ENCODE measurements at regions not wholly inside any gene's neighbourhood (a gene's known extent, or its start where the extent isn't known, plus 50 kb on each side); places are given as distances from the start of the nearest gene placed in this dataset.

- Histone ChIP-seq H3K36me3 (ENCODE audit: control insufficient read depth, insufficient read depth, low read length) (no peaks in the 10 kb centered on the region), H3K4me1 (ENCODE audit: control insufficient read depth, insufficient read depth, low read length) (no peaks in the 10 kb centered on the region)
These were observed 609.6 kb downstream of the BRINP3 start for GRCh38 chr1:189868021-189868420.

DNA sequence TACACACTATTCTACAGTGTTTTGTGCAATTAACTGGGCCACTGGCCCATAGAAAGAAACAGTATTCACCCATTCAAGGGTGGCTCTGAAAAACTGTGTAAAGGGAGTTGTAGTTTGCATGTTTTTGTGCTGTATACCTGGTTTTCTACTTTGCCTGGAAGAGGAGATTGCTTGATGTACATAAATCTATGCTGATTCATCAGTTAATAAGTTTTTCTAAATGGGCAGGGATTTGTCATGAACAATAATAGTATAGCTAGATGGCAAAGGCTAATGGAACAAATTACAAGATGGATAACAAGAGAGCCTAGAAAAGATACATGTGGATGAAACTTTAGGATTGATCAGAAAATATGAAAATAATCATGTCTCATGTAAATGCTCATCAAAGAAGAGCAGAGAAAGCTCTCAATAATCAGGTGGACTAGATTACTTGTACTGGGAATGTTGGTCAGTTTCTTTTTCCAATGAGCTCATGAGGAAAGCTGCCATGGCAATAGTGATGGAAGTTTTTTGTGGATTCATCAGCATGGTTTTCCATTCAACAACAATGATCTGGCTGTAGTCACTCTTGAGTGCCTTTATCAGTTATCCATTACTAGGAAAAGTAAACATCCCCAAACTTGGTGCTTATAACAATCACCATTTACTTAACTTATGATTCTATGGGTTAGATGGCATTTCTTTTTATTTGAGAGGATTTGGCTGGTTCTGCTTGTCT, 602.8 kb downstream of the BRINP3 start:
- Histone ChIP-seq H3K27ac (ENCODE audit: low read depth, low read length) (no peak overlapping the region), H3K4me1 (ENCODE audit: control insufficient read depth, insufficient read depth, low read length) (no peaks in the 10 kb centered on the region), H3K27me3 (ENCODE audit: control insufficient read depth, insufficient read depth, low read length) (no peaks in the 10 kb centered on the region), H3K9ac (ENCODE audit: low read length) (no peak overlapping the region), H3K36me3 (ENCODE audit: control insufficient read depth, insufficient read depth, low read length) (no peaks in the 10 kb centered on the region), H3K4me3 (ENCODE audit: low read length) (no peak overlapping the region)

More at GRCh38 chr1:189868021-189868420, 609.6 kb downstream of the BRINP3 start:
- Histone ChIP-seq H3K4me3 (ENCODE audit: low read length) (no peak overlapping the region), H3K9ac (ENCODE audit: low read length) (no peak overlapping the region), H3K27me3 (ENCODE audit: control insufficient read depth, insufficient read depth, low read length) (no peaks in the 10 kb centered on the region), H3K27ac (ENCODE audit: low read depth, low read length) (no peak overlapping the region)

GRCh38 chr1:189880135-189880534, 597.5 kb downstream of the BRINP3 start:
- Histone ChIP-seq H3K27ac (ENCODE audit: low read depth, low read length) (no peak overlapping the region), H3K9ac (ENCODE audit: low read length) (no peak overlapping the region), H3K4me3 (ENCODE audit: low read length) (no peak overlapping the region), H3K4me1 (ENCODE audit: control insufficient read depth, insufficient read depth, low read length) (no peaks in the 10 kb centered on the region), H3K36me3 (ENCODE audit: control insufficient read depth, insufficient read depth, low read length) (no peaks in the 10 kb centered on the region), H3K27me3 (ENCODE audit: control insufficient read depth, insufficient read depth, low read length) (no peaks in the 10 kb centered on the region)

DNA sequence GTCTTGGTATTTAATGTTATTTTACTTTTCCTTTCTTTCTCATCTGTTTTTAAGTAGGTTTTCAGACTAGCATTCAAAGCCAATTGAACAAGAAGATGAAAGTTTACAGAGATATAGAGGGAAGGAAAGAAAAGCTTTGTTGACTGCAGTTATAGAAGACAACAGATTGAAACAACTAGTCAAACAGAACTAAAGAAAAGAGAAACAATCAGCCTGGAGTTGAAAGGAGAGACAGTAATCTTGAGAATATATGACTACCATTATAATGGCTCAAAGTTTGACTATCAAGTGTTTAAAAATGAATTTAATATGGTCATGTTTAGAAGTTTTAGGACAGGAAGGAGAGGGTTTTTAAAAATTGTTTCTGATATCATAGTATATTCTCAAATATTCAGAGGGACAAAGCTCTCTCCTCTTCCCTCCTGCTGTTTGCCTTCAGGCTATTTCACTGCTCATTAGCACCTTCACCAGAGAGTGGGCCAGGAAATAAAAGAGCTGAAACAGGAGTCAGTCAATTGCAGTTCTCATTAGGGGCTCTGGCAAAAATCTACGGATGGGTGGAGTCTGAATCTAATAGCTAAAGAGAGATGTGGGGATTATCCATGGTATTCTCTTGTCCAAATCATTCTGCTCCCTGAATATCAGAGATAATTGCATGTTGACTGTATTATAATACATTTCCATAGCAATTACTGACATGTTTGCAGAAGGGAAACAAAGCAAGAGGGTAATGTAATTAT, 577.8 kb downstream of the BRINP3 start:
- Histone ChIP-seq H3K9ac (ENCODE audit: low read length) (no peak overlapping the region), H3K36me3 (ENCODE audit: control insufficient read depth, insufficient read depth, low read length) (no peaks in the 10 kb centered on the region), H3K27ac (ENCODE audit: low read depth, low read length) (no peak overlapping the region), H3K27me3 (ENCODE audit: control insufficient read depth, insufficient read depth, low read length) (no peaks in the 10 kb centered on the region), H3K4me3 (ENCODE audit: low read length) (no peak overlapping the region), H3K4me1 (ENCODE audit: control insufficient read depth, insufficient read depth, low read length) (no peaks in the 10 kb centered on the region)

GRCh38 chr1:189904509-189904908, 573.2 kb downstream of the BRINP3 start:
- Histone ChIP-seq H3K27ac (ENCODE audit: low read depth, low read length) (no peak overlapping the region), H3K4me1 (ENCODE audit: control insufficient read depth, insufficient read depth, low read length) (no peaks in the 10 kb centered on the region), H3K36me3 (ENCODE audit: control insufficient read depth, insufficient read depth, low read length) (no peaks in the 10 kb centered on the region), H3K9ac (ENCODE audit: low read length) (no peak overlapping the region), H3K27me3 (ENCODE audit: control insufficient read depth, insufficient read depth, low read length) (no peaks in the 10 kb centered on the region), H3K4me3 (ENCODE audit: low read length) (no peak overlapping the region)

DNA sequence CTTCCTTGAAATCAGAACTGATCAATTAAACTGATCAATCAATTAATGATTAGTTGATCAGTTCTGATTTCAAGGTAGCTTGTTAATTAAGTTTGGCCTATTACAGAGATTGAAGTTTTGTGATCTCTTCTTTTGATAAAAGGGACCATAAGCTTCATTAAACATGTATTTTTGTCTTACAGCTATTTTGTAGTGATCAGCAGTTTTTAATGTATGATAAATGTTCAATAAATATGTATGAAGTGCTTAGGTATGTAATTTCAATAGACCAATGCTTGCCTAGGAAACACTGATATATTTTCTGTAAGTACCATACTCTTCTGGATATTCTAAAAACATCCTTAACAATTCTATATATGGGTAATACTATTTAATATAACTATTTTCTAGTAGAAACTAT, 569.6 kb downstream of the BRINP3 start:
- no peaks in the 10 kb centered on the region for H3K36me3 ChIP-seq (ENCODE audit: control insufficient read depth, insufficient read depth, low read length)
- H3K4me1 ChIP-seq (ENCODE audit: control insufficient read depth, insufficient read depth, low read length): no peaks in the 10 kb centered on the region
- no peaks in the 10 kb centered on the region for H3K27me3 ChIP-seq (ENCODE audit: control insufficient read depth, insufficient read depth, low read length)
- no peak overlapping the region for H3K9ac ChIP-seq (ENCODE audit: low read length)
- no peak overlapping the region for H3K4me3 ChIP-seq (ENCODE audit: low read length)
- H3K27ac ChIP-seq (ENCODE audit: low read depth, low read length): no peak overlapping the region

DNA sequence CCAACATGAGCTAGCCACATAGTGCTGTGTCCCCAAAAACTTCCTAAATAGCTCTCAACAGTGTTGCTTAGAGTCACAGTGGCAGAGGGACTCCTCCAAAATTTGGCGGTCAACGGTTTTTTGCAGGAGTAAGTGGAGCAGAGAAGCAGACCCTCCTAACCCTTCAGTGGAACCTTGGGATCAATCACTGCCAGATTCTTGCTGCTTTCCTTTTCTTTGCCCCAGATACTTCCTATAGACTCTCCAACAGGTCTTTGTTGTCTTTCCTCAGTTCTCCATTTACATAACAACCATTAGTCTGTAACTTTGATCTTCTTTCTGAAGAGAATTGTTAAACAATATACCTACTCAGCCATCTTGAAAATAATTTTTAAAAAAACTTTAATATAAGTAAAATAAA, 556.1 kb downstream of the BRINP3 start:
- H3K36me3 ChIP-seq (ENCODE audit: control insufficient read depth, insufficient read depth, low read length): no peaks in the 10 kb centered on the region
- no peaks in the 10 kb centered on the region for H3K4me1 ChIP-seq (ENCODE audit: control insufficient read depth, insufficient read depth, low read length)
- no peaks in the 10 kb centered on the region for H3K27me3 ChIP-seq (ENCODE audit: control insufficient read depth, insufficient read depth, low read length)
- H3K27ac ChIP-seq (ENCODE audit: low read depth, low read length): no peak overlapping the region
- no peak overlapping the region for H3K9ac ChIP-seq (ENCODE audit: low read length)
- H3K4me3 ChIP-seq (ENCODE audit: low read length): no peak overlapping the region

DNA sequence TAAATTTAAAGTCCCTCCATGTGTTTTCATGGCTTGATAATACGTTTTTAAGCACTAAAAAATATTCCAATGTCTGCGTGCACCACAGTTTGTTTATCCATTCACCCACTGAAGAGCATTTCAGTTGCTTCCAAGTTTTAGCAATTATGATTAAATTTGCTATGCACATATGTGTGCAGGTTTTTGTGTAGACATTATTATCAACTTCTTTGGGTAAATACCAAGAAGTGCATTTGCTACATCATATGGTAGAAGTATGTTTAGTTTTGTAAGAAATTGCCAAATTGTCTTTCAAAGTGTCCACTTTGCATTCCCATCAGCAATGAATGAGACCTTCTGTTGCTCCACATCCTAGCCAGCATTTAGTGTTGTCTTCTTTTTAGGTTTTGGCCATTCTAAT, 550.0 kb downstream of the BRINP3 start:
- no peak overlapping the region for H3K9ac ChIP-seq (ENCODE audit: low read length)
- H3K27me3 ChIP-seq (ENCODE audit: control insufficient read depth, insufficient read depth, low read length): no peaks in the 10 kb centered on the region
- no peaks in the 10 kb centered on the region for H3K36me3 ChIP-seq (ENCODE audit: control insufficient read depth, insufficient read depth, low read length)
- no peaks in the 10 kb centered on the region for H3K4me1 ChIP-seq (ENCODE audit: control insufficient read depth, insufficient read depth, low read length)
- H3K27ac ChIP-seq (ENCODE audit: low read depth, low read length): no peak overlapping the region
- no peak overlapping the region for H3K4me3 ChIP-seq (ENCODE audit: low read length)

DNA sequence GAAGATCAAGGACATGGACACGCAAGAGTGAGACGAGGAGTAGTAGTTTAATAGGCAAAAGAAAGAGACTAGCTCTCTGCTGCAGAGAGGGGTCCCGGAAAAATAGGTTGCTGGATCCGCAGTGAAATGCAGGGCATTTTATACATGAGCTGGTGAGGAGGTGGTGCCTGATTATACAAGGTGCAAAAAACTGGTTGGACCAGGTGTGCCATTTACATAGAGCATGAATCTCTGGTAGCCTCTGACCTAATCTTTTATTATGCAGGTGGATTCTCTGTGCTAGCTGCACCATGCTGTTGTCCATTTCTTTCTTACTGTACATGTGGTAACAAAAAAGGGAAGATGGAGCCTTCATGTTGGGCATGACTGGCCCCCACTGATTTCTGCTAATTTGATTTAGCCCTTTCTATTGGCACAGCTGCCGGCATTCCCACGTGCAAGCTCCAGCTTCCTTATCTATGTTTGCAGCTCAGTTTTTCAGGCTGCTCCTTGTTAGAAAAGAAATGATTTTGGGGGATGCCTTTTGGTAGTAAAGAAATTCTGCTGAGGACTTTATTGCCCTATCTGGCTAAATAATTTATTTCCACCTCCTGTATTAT, 548.1 kb downstream of the BRINP3 start:
- Histone ChIP-seq H3K4me1 (ENCODE audit: control insufficient read depth, insufficient read depth, low read length) (no peaks in the 10 kb centered on the region), H3K27me3 (ENCODE audit: control insufficient read depth, insufficient read depth, low read length) (no peaks in the 10 kb centered on the region), H3K9ac (ENCODE audit: low read length) (no peak overlapping the region), H3K4me3 (ENCODE audit: low read length) (no peak overlapping the region), H3K36me3 (ENCODE audit: control insufficient read depth, insufficient read depth, low read length) (no peaks in the 10 kb centered on the region), H3K27ac (ENCODE audit: low read depth, low read length) (no peak overlapping the region)

- Histone ChIP-seq H3K4me3 (ENCODE audit: low read length) (no peak overlapping the region), H3K27me3 (ENCODE audit: control insufficient read depth, insufficient read depth, low read length) (no peaks in the 10 kb centered on the region), H3K4me1 (ENCODE audit: control insufficient read depth, insufficient read depth, low read length) (no peaks in the 10 kb centered on the region), H3K36me3 (ENCODE audit: control insufficient read depth, insufficient read depth, low read length) (no peaks in the 10 kb centered on the region), H3K9ac (ENCODE audit: low read length) (no peak overlapping the region), H3K27ac (ENCODE audit: low read depth, low read length) (no peak overlapping the region)
These were observed 540.8 kb downstream of the BRINP3 start for GRCh38 chr1:189936861-189937260.

GRCh38 chr1:189939967-189940366, 537.7 kb downstream of the BRINP3 start:
- H3K4me1 ChIP-seq (ENCODE audit: control insufficient read depth, insufficient read depth, low read length): no peaks in the 10 kb centered on the region
- no peak overlapping the region for H3K27ac ChIP-seq (ENCODE audit: low read depth, low read length)
- H3K4me3 ChIP-seq (ENCODE audit: low read length): no peak overlapping the region
- no peaks in the 10 kb centered on the region for H3K27me3 ChIP-seq (ENCODE audit: control insufficient read depth, insufficient read depth, low read length)
- H3K9ac ChIP-seq (ENCODE audit: low read length): no peak overlapping the region
- H3K36me3 ChIP-seq (ENCODE audit: control insufficient read depth, insufficient read depth, low read length): no peaks in the 10 kb centered on the region

- H3K27me3 ChIP-seq (ENCODE audit: control insufficient read depth, insufficient read depth, low read length): no peaks in the 10 kb centered on the region
- H3K9ac ChIP-seq (ENCODE audit: low read length): no peak overlapping the region
- no peaks in the 10 kb centered on the region for H3K36me3 ChIP-seq (ENCODE audit: control insufficient read depth, insufficient read depth, low read length)
- no peak overlapping the region for H3K27ac ChIP-seq (ENCODE audit: low read depth, low read length)
- no peaks in the 10 kb centered on the region for H3K4me1 ChIP-seq (ENCODE audit: control insufficient read depth, insufficient read depth, low read length)
- H3K4me3 ChIP-seq (ENCODE audit: low read length): no peak overlapping the region
These were observed 535.7 kb downstream of the BRINP3 start for GRCh38 chr1:189941922-189942321.
